ENCODE measurements at regions not wholly inside any gene's neighbourhood (a gene's known extent, or its start where the extent isn't known, plus 50 kb on each side); places are given as distances from the start of the nearest gene placed in this dataset.

GRCh38 chr2:195214072-195214471 lies 443.0 kb upstream of the SLC39A10 start:
- no peak overlapping the region for H4K8ac ChIP-seq (ENCODE audit: low read depth, low read length)
- H3K27me3 ChIP-seq (ENCODE audit: insufficient read depth, low read length): no peaks in the 10 kb centered on the region
- H3K23ac ChIP-seq (ENCODE audit: low read length): no peak overlapping the region
- H3K9me3 ChIP-seq (ENCODE audit: insufficient read depth, low read depth, low read length): no peaks in the 10 kb centered on the region
- H2BK5ac ChIP-seq (ENCODE audit: low read depth, low read length, poor library complexity): no peak overlapping the region
- no peak overlapping the region for H2BK12ac ChIP-seq (ENCODE audit: low read length)
- no peak overlapping the region for H3K9ac ChIP-seq (ENCODE audit: low read length)
- H4K91ac ChIP-seq (ENCODE audit: low read depth, low read length): no peak overlapping the region
- H3K4me2 ChIP-seq (ENCODE audit: low read length): no peak overlapping the region
- no peak overlapping the region for H3K14ac ChIP-seq (ENCODE audit: low read length)
- no peaks in the 10 kb centered on the region for H3K79me1 ChIP-seq (ENCODE audit: low read length)
- H3K27ac ChIP-seq (ENCODE audit: low read depth, low read length): no peak overlapping the region
- WGBS (ENCODE audit: extremely low coverage, insufficient coverage, insufficient read length): no CpG with 5 or more reads among the region's 5 CpGs
- no peak overlapping the region for H2AK5ac ChIP-seq (ENCODE audit: low read length)
- H2AFZ ChIP-seq (ENCODE audit: insufficient read depth, low read length, poor library complexity): no peak overlapping the region
- no peaks in the 10 kb centered on the region for H3K4me1 ChIP-seq (ENCODE audit: control insufficient read depth in 1 of 2, insufficient read depth in 2 of 2, low read length in 2 of 2)
- H2BK120ac ChIP-seq (ENCODE audit: insufficient read depth, low read length, poor library complexity): no peak overlapping the region
- H3K4me3 ChIP-seq (ENCODE audit: low read depth, low read length): no peak overlapping the region
- DNase-seq: no peak
- no peak overlapping the region for H3K18ac ChIP-seq (ENCODE audit: low read length)
- H3K36me3 ChIP-seq (ENCODE audit: control insufficient read depth in 1 of 2, insufficient read depth in 2 of 2, low read length in 2 of 2): no peaks in the 10 kb centered on the region
- H3K4ac ChIP-seq (ENCODE audit: low read depth, low read length): no peak overlapping the region
- no peak overlapping the region for H4K12ac ChIP-seq (ENCODE audit: low read depth, low read length)
- no peaks in the 10 kb centered on the region for H3K79me2 ChIP-seq (ENCODE audit: control insufficient read depth, insufficient read depth, low read length, poor library complexity)

GRCh38 chr2:195212586-195212985 lies 444.4 kb upstream of the SLC39A10 start:
- H3K4ac ChIP-seq (ENCODE audit: low read depth, low read length): no peak overlapping the region
- no peak overlapping the region for H3K23ac ChIP-seq (ENCODE audit: low read length)
- H3K4me3 ChIP-seq (ENCODE audit: low read depth, low read length): no peak overlapping the region
- no peaks in the 10 kb centered on the region for H3K36me3 ChIP-seq (ENCODE audit: control insufficient read depth in 1 of 2, insufficient read depth in 2 of 2, low read length in 2 of 2)
- no peaks in the 10 kb centered on the region for H3K27me3 ChIP-seq (ENCODE audit: insufficient read depth, low read length)
- no peak overlapping the region for H2BK12ac ChIP-seq (ENCODE audit: low read length)
- H4K91ac ChIP-seq (ENCODE audit: low read depth, low read length): no peak overlapping the region
- H3K79me2 ChIP-seq (ENCODE audit: control insufficient read depth, insufficient read depth, low read length, poor library complexity): no peaks in the 10 kb centered on the region
- H2BK5ac ChIP-seq (ENCODE audit: low read depth, low read length, poor library complexity): no peak overlapping the region
- DNase-seq: no peak
- H3K14ac ChIP-seq (ENCODE audit: low read length): no peak overlapping the region
- H3K79me1 ChIP-seq (ENCODE audit: low read length): no peaks in the 10 kb centered on the region
- no peak overlapping the region for H2AFZ ChIP-seq (ENCODE audit: insufficient read depth, low read length, poor library complexity)
- H3K4me1 ChIP-seq (ENCODE audit: control insufficient read depth in 1 of 2, insufficient read depth in 2 of 2, low read length in 2 of 2): no peaks in the 10 kb centered on the region
- no peak overlapping the region for H3K4me2 ChIP-seq (ENCODE audit: low read length)
- no peak overlapping the region for H3K18ac ChIP-seq (ENCODE audit: low read length)
- H2BK120ac ChIP-seq (ENCODE audit: insufficient read depth, low read length, poor library complexity): no peak overlapping the region
- H3K27ac ChIP-seq (ENCODE audit: low read depth, low read length): no peak overlapping the region
- no CpG with 5 or more reads among the region's 3 CpGs for WGBS (ENCODE audit: extremely low coverage, insufficient coverage, insufficient read length)
- no peak overlapping the region for H4K8ac ChIP-seq (ENCODE audit: low read depth, low read length)
- no peak overlapping the region for H3K9ac ChIP-seq (ENCODE audit: low read length)
- H3K9me3 ChIP-seq (ENCODE audit: insufficient read depth, low read depth, low read length): no peaks in the 10 kb centered on the region
- H4K12ac ChIP-seq (ENCODE audit: low read depth, low read length): no peak overlapping the region
- no peak overlapping the region for H2AK5ac ChIP-seq (ENCODE audit: low read length)

GRCh38 chr2:195202163-195202845 lies 454.7 kb upstream of the SLC39A10 start:
- Histone ChIP-seq H3K79me1 (ENCODE audit: low read length) (no peaks in the 10 kb centered on the region), H3K9me3 (ENCODE audit: insufficient read depth, low read depth, low read length) (no peaks in the 10 kb centered on the region), H3K14ac (ENCODE audit: low read length) (no peak overlapping the region), H2BK12ac (ENCODE audit: low read length) (no peak overlapping the region), H4K91ac (ENCODE audit: low read depth, low read length) (no peak overlapping the region), H2BK120ac (ENCODE audit: insufficient read depth, low read length, poor library complexity) (no peak overlapping the region), H3K18ac (ENCODE audit: low read length) (no peak overlapping the region), H3K4me2 (ENCODE audit: low read length) (no peak overlapping the region), H3K4ac (ENCODE audit: low read depth, low read length) (no peak overlapping the region), H2BK5ac (ENCODE audit: low read depth, low read length, poor library complexity) (no peak overlapping the region), H3K79me2 (ENCODE audit: control insufficient read depth, insufficient read depth, low read length, poor library complexity) (no peaks in the 10 kb centered on the region), H3K9ac (ENCODE audit: low read length) (no peak overlapping the region), H3K27ac (ENCODE audit: low read depth, low read length) (no peak overlapping the region), H3K23ac (ENCODE audit: low read length) (no peak overlapping the region), H4K12ac (ENCODE audit: low read depth, low read length) (no peak overlapping the region), H2AK5ac (ENCODE audit: low read length) (no peak overlapping the region), H3K4me3 (ENCODE audit: low read depth, low read length) (no peak overlapping the region), H3K36me3 (ENCODE audit: control insufficient read depth in 1 of 2, insufficient read depth in 2 of 2, low read length in 2 of 2) (no peaks in the 10 kb centered on the region), H3K4me1 (ENCODE audit: control insufficient read depth in 1 of 2, insufficient read depth in 2 of 2, low read length in 2 of 2) (no peaks in the 10 kb centered on the region), H3K27me3 (ENCODE audit: insufficient read depth, low read length) (no peaks in the 10 kb centered on the region), H4K8ac (ENCODE audit: low read depth, low read length) (no peak overlapping the region), H2AFZ (ENCODE audit: insufficient read depth, low read length, poor library complexity) (no peak overlapping the region)
- DNase-seq: no peak
- no CpG with 5 or more reads among the region's 2 CpGs for WGBS (ENCODE audit: extremely low coverage, insufficient coverage, insufficient read length)

GRCh38 chr2:195199864-195200263 lies 457.2 kb upstream of the SLC39A10 start:
- no peaks in the 10 kb centered on the region for H3K79me2 ChIP-seq (ENCODE audit: control insufficient read depth, insufficient read depth, low read length, poor library complexity)
- no peak overlapping the region for H4K8ac ChIP-seq (ENCODE audit: low read depth, low read length)

More at GRCh38 chr2:195199864-195200263, 457.2 kb upstream of the SLC39A10 start:
- Histone ChIP-seq H3K9ac (ENCODE audit: low read length) (no peak overlapping the region), H3K18ac (ENCODE audit: low read length) (no peak overlapping the region), H3K79me1 (ENCODE audit: low read length) (no peaks in the 10 kb centered on the region), H2BK120ac (ENCODE audit: insufficient read depth, low read length, poor library complexity) (no peak overlapping the region), H3K14ac (ENCODE audit: low read length) (no peak overlapping the region), H2AFZ (ENCODE audit: insufficient read depth, low read length, poor library complexity) (no peak overlapping the region), H4K91ac (ENCODE audit: low read depth, low read length) (no peak overlapping the region), H2AK5ac (ENCODE audit: low read length) (no peak overlapping the region), H3K4ac (ENCODE audit: low read depth, low read length) (no peak overlapping the region), H2BK12ac (ENCODE audit: low read length) (no peak overlapping the region), H4K12ac (ENCODE audit: low read depth, low read length) (no peak overlapping the region), H3K4me2 (ENCODE audit: low read length) (no peak overlapping the region), H3K9me3 (ENCODE audit: insufficient read depth, low read depth, low read length) (no peaks in the 10 kb centered on the region), H3K27me3 (ENCODE audit: insufficient read depth, low read length) (no peaks in the 10 kb centered on the region), H3K23ac (ENCODE audit: low read length) (no peak overlapping the region), H3K27ac (ENCODE audit: low read depth, low read length) (no peak overlapping the region), H3K36me3 (ENCODE audit: control insufficient read depth in 1 of 2, insufficient read depth in 2 of 2, low read length in 2 of 2) (no peaks in the 10 kb centered on the region), H3K4me3 (ENCODE audit: low read depth, low read length) (no peak overlapping the region), H2BK5ac (ENCODE audit: low read depth, low read length, poor library complexity) (no peak overlapping the region), H3K4me1 (ENCODE audit: control insufficient read depth in 1 of 2, insufficient read depth in 2 of 2, low read length in 2 of 2) (no peaks in the 10 kb centered on the region)
- DNase-seq: no peak

All from trophoblast cell (in vitro differentiated cells and primary cell).